ENCODE measurements at regions not wholly inside any gene's neighbourhood (a gene's known extent, or its start where the extent isn't known, plus 50 kb on each side); places are given as distances from the start of the nearest gene placed in this dataset.

GRCh38 chr4:128565054-128565453, 244.4 kb upstream of the JADE1 start:
- Histone ChIP-seq H3K9me3 (ENCODE audit: insufficient read depth, low read depth, low read length) (no peaks in the 10 kb centered on the region), H3K4me3 (ENCODE audit: low read length) (no peak overlapping the region), H3K27ac (ENCODE audit: low read depth, low read length) (no peak overlapping the region), H3K36me3 (ENCODE audit: insufficient read depth, low read length) (no peaks in the 10 kb centered on the region), H3K4me1 (ENCODE audit: insufficient read depth, low read length) (peaks cover 31% of the 10 kb centered on the region), H3K27me3 (ENCODE audit: insufficient read depth, low read length) (no peaks in the 10 kb centered on the region), H3K9ac (ENCODE audit: low read depth, low read length) (no peak overlapping the region)
- 87% methylated on average over 2 of the region's 2 CpGs for WGBS

GRCh38 chr4:128564081-128564630, 245.3 kb upstream of the JADE1 start:
- no peak overlapping the region for H3K9ac ChIP-seq (ENCODE audit: low read depth, low read length)
- H3K27ac ChIP-seq (ENCODE audit: low read depth, low read length), result no peak overlapping the region
- H3K27me3 ChIP-seq (ENCODE audit: insufficient read depth, low read length), result no peaks in the 10 kb centered on the region
- H3K4me1 ChIP-seq (ENCODE audit: insufficient read depth, low read length), result peaks cover 23% of the 10 kb centered on the region
- H3K9me3 ChIP-seq (ENCODE audit: insufficient read depth, low read depth, low read length), result no peaks in the 10 kb centered on the region
- H3K4me3 ChIP-seq (ENCODE audit: low read length), result no peak overlapping the region
- WGBS, result 90% methylated on average over 1 of the region's 2 CpGs
- H3K36me3 ChIP-seq (ENCODE audit: insufficient read depth, low read length), result no peaks in the 10 kb centered on the region

- Histone ChIP-seq H3K4me1 (ENCODE audit: insufficient read depth, low read length) (peaks cover 3% of the 10 kb centered on the region; the same call in 1 of the 2 replicates), H3K9ac (ENCODE audit: low read depth, low read length) (no peak overlapping the region), H3K27me3 (ENCODE audit: insufficient read depth, low read length) (no peaks in the 10 kb centered on the region), H3K4me3 (ENCODE audit: low read length) (no peak overlapping the region), H3K27ac (ENCODE audit: low read depth, low read length) (no peak overlapping the region), H3K9me3 (ENCODE audit: insufficient read depth, low read depth, low read length) (no peaks in the 10 kb centered on the region), H3K36me3 (ENCODE audit: insufficient read depth, low read length) (no peaks in the 10 kb centered on the region)
- 77% methylated on average over 6 of the region's 6 CpGs for WGBS
Observed at GRCh38 chr4:128560754-128561495, 248.6 kb upstream of the JADE1 start.

- no peaks in the 10 kb centered on the region for H3K4me1 ChIP-seq (ENCODE audit: insufficient read depth, low read length)
- 85% methylated on average over 8 of the region's 8 CpGs for WGBS
- no peaks in the 10 kb centered on the region for H3K9me3 ChIP-seq (ENCODE audit: insufficient read depth, low read depth, low read length)
- H3K36me3 ChIP-seq (ENCODE audit: insufficient read depth, low read length), result no peaks in the 10 kb centered on the region
- H3K27ac ChIP-seq (ENCODE audit: low read depth, low read length), result no peak overlapping the region
- no peaks in the 10 kb centered on the region for H3K27me3 ChIP-seq (ENCODE audit: insufficient read depth, low read length)
- H3K9ac ChIP-seq (ENCODE audit: low read depth, low read length), result no peak overlapping the region
- H3K4me3 ChIP-seq (ENCODE audit: low read length), result no peak overlapping the region
Observed at GRCh38 chr4:128558896-128559679, 250.4 kb upstream of the JADE1 start.

- no peak overlapping the region for H3K4me3 ChIP-seq (ENCODE audit: low read length)
- H3K27me3 ChIP-seq (ENCODE audit: insufficient read depth, low read length), result no peaks in the 10 kb centered on the region
- no peaks in the 10 kb centered on the region for H3K36me3 ChIP-seq (ENCODE audit: insufficient read depth, low read length)
- H3K27ac ChIP-seq (ENCODE audit: low read depth, low read length), result no peak overlapping the region
- H3K9me3 ChIP-seq (ENCODE audit: insufficient read depth, low read depth, low read length), result no peaks in the 10 kb centered on the region
- H3K9ac ChIP-seq (ENCODE audit: low read depth, low read length), result no peak overlapping the region
- WGBS, result 91% methylated on average over 3 of the region's 3 CpGs
- H3K4me1 ChIP-seq (ENCODE audit: insufficient read depth, low read length), result peaks cover 6% of the 10 kb centered on the region; the same call in 1 of the 2 replicates
Observed at GRCh38 chr4:128556756-128557155, 252.7 kb upstream of the JADE1 start.

GRCh38 chr4:128553686-128554515, 255.6 kb upstream of the JADE1 start:
- Histone ChIP-seq H3K4me1 (ENCODE audit: insufficient read depth, low read length) (peaks cover 6% of the 10 kb centered on the region; the same call in 1 of the 2 replicates), H3K27me3 (ENCODE audit: insufficient read depth, low read length) (no peaks in the 10 kb centered on the region), H3K27ac (ENCODE audit: low read depth, low read length) (no peak overlapping the region), H3K4me3 (ENCODE audit: low read length) (no peak overlapping the region), H3K36me3 (ENCODE audit: insufficient read depth, low read length) (no peaks in the 10 kb centered on the region), H3K9ac (ENCODE audit: low read depth, low read length) (no peak overlapping the region), H3K9me3 (ENCODE audit: insufficient read depth, low read depth, low read length) (0 out of 2 replicates have a peak, but pooled peaks cover 5% of the 10 kb centered on the region)
- 97% methylated on average over 4 of the region's 5 CpGs for WGBS

GRCh38 chr4:128552586-128552907, 257.0 kb upstream of the JADE1 start:
- Histone ChIP-seq H3K4me1 (ENCODE audit: insufficient read depth, low read length) (peaks cover 6% of the 10 kb centered on the region; the same call in 1 of the 2 replicates), H3K4me3 (ENCODE audit: low read length) (no peak overlapping the region), H3K36me3 (ENCODE audit: insufficient read depth, low read length) (no peaks in the 10 kb centered on the region), H3K9me3 (ENCODE audit: insufficient read depth, low read depth, low read length) (0 out of 2 replicates have a peak, but pooled peaks cover 5% of the 10 kb centered on the region), H3K27ac (ENCODE audit: low read depth, low read length) (no peak overlapping the region), H3K27me3 (ENCODE audit: insufficient read depth, low read length) (no peaks in the 10 kb centered on the region), H3K9ac (ENCODE audit: low read depth, low read length) (no peak overlapping the region)
- WGBS, result 96% methylated on average over 4 of the region's 4 CpGs

GRCh38 chr4:128551280-128551679, 258.2 kb upstream of the JADE1 start:
- H3K4me1 ChIP-seq (ENCODE audit: insufficient read depth, low read length), result peaks cover 6% of the 10 kb centered on the region; the same call in 1 of the 2 replicates
- WGBS, result 96% methylated on average over 3 of the region's 4 CpGs

GRCh38 chr4:128550060-128550459, 259.4 kb upstream of the JADE1 start:
- Histone ChIP-seq H3K9ac (ENCODE audit: low read depth, low read length) (no peak overlapping the region), H3K9me3 (ENCODE audit: insufficient read depth, low read depth, low read length) (0 out of 2 replicates have a peak, but pooled peaks cover 5% of the 10 kb centered on the region), H3K36me3 (ENCODE audit: insufficient read depth, low read length) (no peaks in the 10 kb centered on the region), H3K27me3 (ENCODE audit: insufficient read depth, low read length) (no peaks in the 10 kb centered on the region), H3K27ac (ENCODE audit: low read depth, low read length) (no peak overlapping the region), H3K4me1 (ENCODE audit: insufficient read depth, low read length) (peaks cover 6% of the 10 kb centered on the region; the same call in 1 of the 2 replicates), H3K4me3 (ENCODE audit: low read length) (no peak overlapping the region)
- 93% methylated on average over 5 of the region's 5 CpGs for WGBS

More at GRCh38 chr4:128551280-128551679, 258.2 kb upstream of the JADE1 start:
- no peak overlapping the region for H3K27ac ChIP-seq (ENCODE audit: low read depth, low read length)
- H3K9ac ChIP-seq (ENCODE audit: low read depth, low read length), result no peak overlapping the region
- no peaks in the 10 kb centered on the region for H3K36me3 ChIP-seq (ENCODE audit: insufficient read depth, low read length)
- 0 out of 2 replicates have a peak, but pooled peaks cover 5% of the 10 kb centered on the region for H3K9me3 ChIP-seq (ENCODE audit: insufficient read depth, low read depth, low read length)
- H3K4me3 ChIP-seq (ENCODE audit: low read length), result no peak overlapping the region
- no peaks in the 10 kb centered on the region for H3K27me3 ChIP-seq (ENCODE audit: insufficient read depth, low read length)

- Histone ChIP-seq H3K4me3 (ENCODE audit: low read length) (no peak overlapping the region), H3K27ac (ENCODE audit: low read depth, low read length) (no peak overlapping the region), H3K4me1 (ENCODE audit: insufficient read depth, low read length) (peaks cover 6% of the 10 kb centered on the region; the same call in 1 of the 2 replicates), H3K9ac (ENCODE audit: low read depth, low read length) (no peak overlapping the region), H3K9me3 (ENCODE audit: insufficient read depth, low read depth, low read length) (0 out of 2 replicates have a peak, but pooled peaks cover 5% of the 10 kb centered on the region), H3K36me3 (ENCODE audit: insufficient read depth, low read length) (no peaks in the 10 kb centered on the region), H3K27me3 (ENCODE audit: insufficient read depth, low read length) (no peaks in the 10 kb centered on the region)
- WGBS, result 100% methylated on average over 1 of the region's 1 CpG
Observed at GRCh38 chr4:128549636-128550035, 259.9 kb upstream of the JADE1 start.

Data from HUES64 (cell line).